IMR-90 (cell line): ENCODE measurements at regions not wholly inside any gene's neighbourhood (a gene's known extent, or its start where the extent isn't known, plus 50 kb on each side); places are given as distances from the start of the nearest gene placed in this dataset.

ENCODE experiments used
- ATAC-seq: fragments of 200-7000 bp; cut with Tn5 transposase; 2 replicates; pipeline ENCODE4 v1.9.1; 2020; ENCODE audit warnings: low read depth, mild to moderate bottlenecking, moderate library complexity
- BruUV-seq: library from RNA; stranded (reverse); fragments of 400-500 nt; replicated peaks from 2 replicates; lab custom pipeline; 2021; lab: Mats Ljungman, UMichigan
- CTCF ChIA-PET: fragments of 300-600 bp; formaldehyde crosslinking; extraction: SDS; loops from one replicate; lab custom pipeline; 2021; ENCODE audit warnings: antibody characterized with exemption; lab: Yijun Ruan, JAX
- POLR2A ChIA-PET: fragments of 300-600 bp; sonication (Branson Sonifier 250); formaldehyde crosslinking; loops from one replicate; lab custom pipeline; 2022; ENCODE audit warnings: antibody characterized with exemption; ENCODE audit not compliant: unreplicated experiment; lab: Charles Lee
- DNase-seq: peaks from one replicate; pipeline ENCODE4 v3.0.0; 2013
- H2AFZ ChIP-seq: replicated peaks from 2 replicates; pipeline ENCODE3; 2013; ENCODE audit warnings: low read length, mild to moderate bottlenecking; ENCODE audit not compliant: poor library complexity
- H2AK5ac ChIP-seq: 2 replicates; pipeline ENCODE4 v1.6.1; 2013; ENCODE audit warnings: low read depth, low read length, inconsistent platforms
- H2AK9ac ChIP-seq: replicated peaks from 2 replicates; pipeline ENCODE3; 2013; ENCODE audit warnings: mild to moderate bottlenecking, low read depth, low read length, moderate library complexity; ENCODE audit not compliant: poor library complexity
- H2BK120ac ChIP-seq: 2 replicates; pipeline ENCODE4 v1.6.1; 2013; ENCODE audit warnings: low read depth, low read length, inconsistent platforms
- H2BK15ac ChIP-seq: 3 replicates; pipeline ENCODE4 v1.6.1; 2013; ENCODE audit warnings: low read depth, low read length, inconsistent platforms
- H2BK20ac ChIP-seq: 2 replicates; pipeline ENCODE4 v1.6.1; 2013; ENCODE audit warnings: low read depth, mild to moderate bottlenecking, inconsistent platforms, low read length, moderate library complexity
- H2BK5ac ChIP-seq: 2 replicates; pipeline ENCODE4 v1.6.1; 2013; ENCODE audit warnings: mild to moderate bottlenecking, low read depth, low read length, inconsistent platforms; ENCODE audit not compliant: poor library complexity, severe bottlenecking
- H3K14ac ChIP-seq: replicated peaks from 2 replicates; pipeline ENCODE4 v1.6.1; 2013; ENCODE audit warnings: low read depth, low read length, inconsistent platforms
- H3K18ac ChIP-seq: 2 replicates; pipeline ENCODE4 v1.6.1; 2013; ENCODE audit warnings: low read depth, low read length, control low read depth
- H3K23ac ChIP-seq: 2 replicates; pipeline ENCODE4 v1.6.1; 2013; ENCODE audit warnings: low read depth, low read length, inconsistent platforms
- H3K27ac ChIP-seq: 2 replicates; pipeline ENCODE4 v1.5.1; 2013; ENCODE audit warnings: mild to moderate bottlenecking, control low read depth, low read length; ENCODE audit not compliant: insufficient read depth
- H3K27me3 ChIP-seq: 2 replicates; pipeline ENCODE4 v1.6.1; 2013; ENCODE audit warnings: low read length; ENCODE audit not compliant: control insufficient read depth, insufficient read depth
- H3K36me3 ChIP-seq: 2 replicates; pipeline ENCODE4 v1.6.1; 2013; ENCODE audit warnings: low read length, mixed read lengths; ENCODE audit not compliant: control insufficient read depth, insufficient read depth
- H3K4ac ChIP-seq: 2 replicates; pipeline ENCODE4 v1.6.1; 2013; ENCODE audit warnings: low read depth, low read length, inconsistent platforms
- H3K4me1 ChIP-seq: 2 replicates; pipeline ENCODE4 v1.6.1; 2013; ENCODE audit warnings: low read length, mixed read lengths; ENCODE audit not compliant: control insufficient read depth, insufficient read depth
- H3K4me2 ChIP-seq: 2 replicates; pipeline ENCODE4 v1.6.1; 2013; ENCODE audit warnings: low read depth, mild to moderate bottlenecking, control low read depth, low read length, moderate library complexity
- H3K4me3 ChIP-seq: 2 replicates; pipeline ENCODE4 v1.5.1; 2013; ENCODE audit warnings: low read depth, mild to moderate bottlenecking, control low read depth, low read length, moderate library complexity; ENCODE audit not compliant: insufficient read depth
- H3K56ac ChIP-seq: 2 replicates; pipeline ENCODE4 v1.6.1; 2013; ENCODE audit warnings: low read length, inconsistent platforms; ENCODE audit not compliant: insufficient read depth; ENCODE audit errors: extremely low read depth
- H3K79me1 ChIP-seq, 2 experiments: 2 replicates each; pipeline ENCODE4 v1.6.1; 2013; ENCODE audit warnings: low read length in 2 of 2, inconsistent platforms in 1 of 2, low read depth in 1 of 2
- H3K9ac ChIP-seq: 2 replicates; pipeline ENCODE4 v1.6.1; 2013; ENCODE audit warnings: low read depth, low read length, control low read depth
- H3K9me1 ChIP-seq: 2 replicates; pipeline ENCODE4 v1.6.1; 2013; ENCODE audit warnings: low read length, inconsistent platforms; ENCODE audit not compliant: insufficient read depth
- H3K9me3 ChIP-seq: 2 replicates; pipeline ENCODE4 v1.6.1; 2013; ENCODE audit warnings: low read length; ENCODE audit not compliant: control insufficient read depth, insufficient read depth
- H4K20me1 ChIP-seq: 2 replicates; pipeline ENCODE4 v1.6.1; 2013; ENCODE audit warnings: low read length, inconsistent platforms; ENCODE audit not compliant: insufficient read depth
- H4K5ac ChIP-seq: 2 replicates; pipeline ENCODE4 v1.6.1; 2013; ENCODE audit warnings: mild to moderate bottlenecking, low read depth, low read length, control low read depth
- H4K8ac ChIP-seq, 2 experiments: 2 replicates each; pipeline ENCODE4 v1.6.1; 2013; ENCODE audit warnings: low read depth in 2 of 2, low read length in 2 of 2, control low read depth in 1 of 2, inconsistent platforms in 1 of 2
- H4K91ac ChIP-seq: 2 replicates; pipeline ENCODE4 v1.6.1; 2013; ENCODE audit warnings: low read depth, low read length, inconsistent platforms; ENCODE audit not compliant: insufficient read depth
- MAFK ChIP-seq: IDR thresholded peaks from 2 replicates; pipeline ENCODE4 v1.6.1; 2012; ENCODE audit warnings: low read depth, low read length, improper control_type of control experiment
- MXI1 ChIP-seq: IDR thresholded peaks from 2 replicates; pipeline ENCODE4 v1.6.1; 2012; ENCODE audit warnings: low read depth, mild to moderate bottlenecking, low read length, moderate library complexity, borderline replicate concordance
- RFX5 ChIP-seq: IDR thresholded peaks from 2 replicates; pipeline ENCODE4 v1.8.0; 2012; ENCODE audit warnings: low read depth, mild to moderate bottlenecking, low read length, moderate library complexity
- WGBS, 2 experiments: methylation state at CpG; one replicate each; pipeline versions ENCODE4 v1.1.5 to v1.1.7; 2013; ENCODE audit warnings: missing lambda C conversion rate in 2 of 2; ENCODE audit not compliant: insufficient read length in 1 of 2; ENCODE audit errors: extremely low coverage in 2 of 2; 5-methylcytosine and 5-hydroxymethylcytosine counted together
- dilution Hi-C: fragments of 300-500 bp; cut with HindIII; formaldehyde crosslinking; loops from one replicate; pipeline ENCODE4 v1.14.3; 2018; ENCODE audit warnings: low sequenced_read_pairs; ENCODE audit not compliant: unreplicated experiment
- in situ Hi-C: fragments of 300-500 bp; cut with MboI; formaldehyde crosslinking; loops from 3 replicates; pipeline ENCODE4 v1.14.3; 2019; ENCODE audit warnings: low sequenced_read_pairs, inconsistent platforms, mixed read lengths
- intact Hi-C: fragments of 100-400 bp; cut with micrococcal nuclease; formaldehyde crosslinking; loops from 2 replicates; pipeline ENCODE4 v1.10.0; 2022
- TF ChIP-seq, protein P1 (sequence below): fragments of 150-350 bp; IDR thresholded peaks from 2 replicates; pipeline ENCODE4 v1.6.1; 2016; ENCODE audit warnings: low read depth, mild to moderate bottlenecking, low read length, moderate library complexity, borderline replicate concordance

DNA sequence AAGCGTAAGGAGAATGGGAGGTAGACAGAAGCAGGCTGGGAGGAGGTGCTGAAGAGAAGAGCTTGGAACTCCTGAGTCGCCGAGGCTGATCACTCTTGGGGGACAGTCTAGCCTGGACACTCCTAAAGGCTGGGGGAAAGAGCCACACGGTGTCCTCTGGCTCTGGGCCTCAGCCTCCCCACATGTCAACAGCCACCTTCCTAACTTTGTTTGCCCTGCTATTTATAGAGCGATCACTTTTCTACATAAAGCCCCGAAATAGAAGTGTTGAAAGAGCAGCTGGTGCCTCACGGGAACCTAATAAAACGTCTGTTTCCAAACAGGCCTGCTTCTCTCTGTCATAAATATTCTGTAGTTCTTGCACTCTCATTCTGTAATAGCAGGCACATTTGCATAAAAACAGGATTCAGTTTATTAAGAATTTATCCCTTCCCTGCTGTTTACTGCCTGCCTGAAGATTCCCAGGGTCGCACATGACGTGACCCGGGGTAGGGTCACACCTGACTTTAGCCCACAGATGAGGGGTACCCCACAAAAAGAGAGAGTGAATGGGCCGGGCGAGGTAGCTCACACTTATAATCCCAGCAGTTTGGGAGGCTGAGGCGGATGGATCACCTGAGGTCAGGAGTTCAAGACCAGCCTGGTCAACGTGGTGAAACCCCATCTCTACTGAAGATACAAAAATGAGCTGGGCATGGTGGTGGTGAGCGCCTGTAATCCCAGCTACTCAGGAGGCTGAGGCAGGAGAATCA is 212.5 kb downstream of the TOMM20 start:
- H3K4me1 ChIP-seq, result peaks cover 15% of the 10 kb centered on the region
- CTCF ChIA-PET, result no interaction called here
- intact Hi-C loops, result no loop called here

More for the DNA sequence above, 212.5 kb downstream of the TOMM20 start:
- Histone ChIP-seq H2BK20ac (no peak overlapping the region), H3K4me3 (no peak overlapping the region), H4K5ac (no peak overlapping the region), H3K79me1 (no peaks in the 10 kb centered on the region), H3K9ac (no peak overlapping the region), H3K18ac (0 out of 2 replicates have a peak overlapping the region, but pooled peaks have one; percentile 3), H3K9me1 (peaks cover 4% of the 10 kb centered on the region), H3K27ac (no peak overlapping the region), H3K56ac (no peak overlapping the region), H4K91ac (no peak overlapping the region), H3K4ac (no peak overlapping the region; the same call in 1 of the 2 replicates), H3K36me3 (no peaks in the 10 kb centered on the region), H3K23ac (no peak overlapping the region), H4K20me1 (no peaks in the 10 kb centered on the region), H2AK5ac (no peak overlapping the region), H2BK120ac (peak overlapping the region; percentile 18; the same call in 1 of the 2 replicates), H2AFZ (no peak overlapping the region), H2BK5ac (no peak overlapping the region), H3K27me3 (no peaks in the 10 kb centered on the region), H4K8ac (no peak overlapping the region), H3K14ac (no peak overlapping the region), H2BK15ac (no peak overlapping the region; the same call in 2 of the 3 replicates), H3K4me2 (no peak overlapping the region), H2AK9ac (peak overlapping the region; percentile 55), H3K9me3 (no peaks in the 10 kb centered on the region)
- ATAC-seq (no peak), DNase-seq (no peak)
- dilution Hi-C loops (no loop called here), in situ Hi-C loops (no loop called here)
- no peak for TF ChIP-seq MAFK
- no peak for TF ChIP-seq RFX5
- TF ChIP-seq, protein P1, sequence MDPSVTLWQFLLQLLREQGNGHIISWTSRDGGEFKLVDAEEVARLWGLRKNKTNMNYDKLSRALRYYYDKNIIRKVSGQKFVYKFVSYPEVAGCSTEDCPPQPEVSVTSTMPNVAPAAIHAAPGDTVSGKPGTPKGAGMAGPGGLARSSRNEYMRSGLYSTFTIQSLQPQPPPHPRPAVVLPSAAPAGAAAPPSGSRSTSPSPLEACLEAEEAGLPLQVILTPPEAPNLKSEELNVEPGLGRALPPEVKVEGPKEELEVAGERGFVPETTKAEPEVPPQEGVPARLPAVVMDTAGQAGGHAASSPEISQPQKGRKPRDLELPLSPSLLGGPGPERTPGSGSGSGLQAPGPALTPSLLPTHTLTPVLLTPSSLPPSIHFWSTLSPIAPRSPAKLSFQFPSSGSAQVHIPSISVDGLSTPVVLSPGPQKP, result no peak
- no peak for TF ChIP-seq MXI1
- no TSS peak for BruUV-seq
- WGBS, 2 experiments, result 69% methylated on average over 7 of the region's 16 CpGs; no CpG with 5 or more reads in 1 of the 2 experiments
- POLR2A ChIA-PET, result no interaction called here
